Ishikawa (cell line): ENCODE measurements at regions not wholly inside any gene's neighbourhood (a gene's known extent, or its start where the extent isn't known, plus 50 kb on each side); places are given as distances from the start of the nearest gene placed in this dataset.

Experiments used
- CEBPB ChIP-seq: IDR thresholded peaks from 2 replicates; pipeline ENCODE4 v1.6.1; 2012
- CREB1 ChIP-seq: IDR thresholded peaks from 2 replicates; pipeline ENCODE4 v1.6.1; 2012; ENCODE audit warnings: low read depth
- EGR1 ChIP-seq: IDR thresholded peaks from 2 replicates; pipeline ENCODE4 v1.6.1; 2012
- EP300 ChIP-seq: IDR thresholded peaks from 2 replicates; pipeline ENCODE4 v1.6.1; 2012; ENCODE audit warnings: borderline replicate concordance
- NFIC ChIP-seq: IDR thresholded peaks from 2 replicates; pipeline ENCODE4 v1.6.1; 2012
- RAD21 ChIP-seq: IDR thresholded peaks from 2 replicates; pipeline ENCODE4 v1.6.1; 2012; ENCODE audit warnings: low read depth
- TAF1 ChIP-seq: IDR thresholded peaks from 2 replicates; pipeline ENCODE4 v1.6.1; 2012; ENCODE audit warnings: low read depth, mild to moderate bottlenecking
- YY1 ChIP-seq: IDR thresholded peaks from 2 replicates; pipeline ENCODE4 v1.6.1; 2012; ENCODE audit warnings: low read depth
- ZBTB7A ChIP-seq: IDR thresholded peaks from 2 replicates; pipeline ENCODE4 v1.6.1; 2012; ENCODE audit warnings: low read depth
- TF ChIP-seq, protein P1 (sequence below): IDR thresholded peaks from 2 replicates; pipeline ENCODE4 v1.6.1; 2012
- TF ChIP-seq, protein P2 (sequence below): IDR thresholded peaks from 2 replicates; pipeline ENCODE4 v1.6.1; 2012; ENCODE audit warnings: low read depth, mild to moderate bottlenecking
- TF ChIP-seq, protein P3 (sequence below): IDR thresholded peaks from 2 replicates; pipeline ENCODE4 v1.6.1; 2012

DNA sequence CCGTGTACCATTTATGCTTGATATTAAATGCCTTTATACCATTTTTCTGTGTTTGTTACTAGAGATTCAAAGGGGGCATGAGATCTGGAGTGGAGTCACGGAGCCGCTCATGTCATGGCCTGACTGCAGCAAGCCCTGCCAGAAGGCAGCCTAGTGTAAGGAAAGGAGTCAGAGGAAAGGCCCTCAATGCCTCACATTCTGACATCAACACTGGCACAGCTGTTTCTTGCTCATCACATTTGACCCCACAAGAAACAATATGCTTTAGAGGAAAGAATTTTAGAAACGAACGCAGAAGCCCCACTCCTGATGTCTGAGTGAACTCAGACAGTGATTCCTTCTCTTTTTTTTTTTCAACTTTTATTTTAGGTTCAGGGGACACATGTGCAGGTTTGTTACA lies 322.4 kb upstream of the CPEB2 start:
- TF ChIP-seq, protein P1, sequence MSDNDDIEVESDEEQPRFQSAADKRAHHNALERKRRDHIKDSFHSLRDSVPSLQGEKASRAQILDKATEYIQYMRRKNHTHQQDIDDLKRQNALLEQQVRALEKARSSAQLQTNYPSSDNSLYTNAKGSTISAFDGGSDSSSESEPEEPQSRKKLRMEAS = no peak
- no peak for TF ChIP-seq EGR1
- TF ChIP-seq, protein P2, sequence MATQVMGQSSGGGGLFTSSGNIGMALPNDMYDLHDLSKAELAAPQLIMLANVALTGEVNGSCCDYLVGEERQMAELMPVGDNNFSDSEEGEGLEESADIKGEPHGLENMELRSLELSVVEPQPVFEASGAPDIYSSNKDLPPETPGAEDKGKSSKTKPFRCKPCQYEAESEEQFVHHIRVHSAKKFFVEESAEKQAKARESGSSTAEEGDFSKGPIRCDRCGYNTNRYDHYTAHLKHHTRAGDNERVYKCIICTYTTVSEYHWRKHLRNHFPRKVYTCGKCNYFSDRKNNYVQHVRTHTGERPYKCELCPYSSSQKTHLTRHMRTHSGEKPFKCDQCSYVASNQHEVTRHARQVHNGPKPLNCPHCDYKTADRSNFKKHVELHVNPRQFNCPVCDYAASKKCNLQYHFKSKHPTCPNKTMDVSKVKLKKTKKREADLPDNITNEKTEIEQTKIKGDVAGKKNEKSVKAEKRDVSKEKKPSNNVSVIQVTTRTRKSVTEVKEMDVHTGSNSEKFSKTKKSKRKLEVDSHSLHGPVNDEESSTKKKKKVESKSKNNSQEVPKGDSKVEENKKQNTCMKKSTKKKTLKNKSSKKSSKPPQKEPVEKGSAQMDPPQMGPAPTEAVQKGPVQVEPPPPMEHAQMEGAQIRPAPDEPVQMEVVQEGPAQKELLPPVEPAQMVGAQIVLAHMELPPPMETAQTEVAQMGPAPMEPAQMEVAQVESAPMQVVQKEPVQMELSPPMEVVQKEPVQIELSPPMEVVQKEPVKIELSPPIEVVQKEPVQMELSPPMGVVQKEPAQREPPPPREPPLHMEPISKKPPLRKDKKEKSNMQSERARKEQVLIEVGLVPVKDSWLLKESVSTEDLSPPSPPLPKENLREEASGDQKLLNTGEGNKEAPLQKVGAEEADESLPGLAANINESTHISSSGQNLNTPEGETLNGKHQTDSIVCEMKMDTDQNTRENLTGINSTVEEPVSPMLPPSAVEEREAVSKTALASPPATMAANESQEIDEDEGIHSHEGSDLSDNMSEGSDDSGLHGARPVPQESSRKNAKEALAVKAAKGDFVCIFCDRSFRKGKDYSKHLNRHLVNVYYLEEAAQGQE = no peak
- no peak for TF ChIP-seq CREB1
- TF ChIP-seq EP300 = no peak
- TF ChIP-seq NFIC = no peak
- TF ChIP-seq CEBPB = no peak
- TF ChIP-seq, protein P3, sequence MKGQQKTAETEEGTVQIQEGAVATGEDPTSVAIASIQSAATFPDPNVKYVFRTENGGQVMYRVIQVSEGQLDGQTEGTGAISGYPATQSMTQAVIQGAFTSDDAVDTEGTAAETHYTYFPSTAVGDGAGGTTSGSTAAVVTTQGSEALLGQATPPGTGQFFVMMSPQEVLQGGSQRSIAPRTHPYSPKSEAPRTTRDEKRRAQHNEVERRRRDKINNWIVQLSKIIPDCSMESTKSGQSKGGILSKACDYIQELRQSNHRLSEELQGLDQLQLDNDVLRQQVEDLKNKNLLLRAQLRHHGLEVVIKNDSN = no peak
- TF ChIP-seq ZBTB7A = no peak
- no peak for TF ChIP-seq TAF1
- TF ChIP-seq YY1 = no peak
- no peak for TF ChIP-seq RAD21
